GM12872 (cell line): ENCODE measurements at regions not wholly inside any gene's neighbourhood (a gene's known extent, or its start where the extent isn't known, plus 50 kb on each side); places are given as distances from the start of the nearest gene placed in this dataset.

Experiments used
- CTCF ChIP-seq: IDR thresholded peaks from 3 replicates; pipeline ENCODE4 v1.5.1; 2011; ENCODE audit warnings: low read depth, mild to moderate bottlenecking, low read length, moderate library complexity; ENCODE audit not compliant: insufficient read depth

GRCh38 chr5:57903458-57903857 is 420.8 kb upstream of the ACTBL2 start:
- TF ChIP-seq CTCF: no peak

- TF ChIP-seq CTCF: no peak
Measured at GRCh38 chr5:57902095-57902494, 419.5 kb upstream of the ACTBL2 start.

- no peak for TF ChIP-seq CTCF
Measured at GRCh38 chr5:57900381-57900944, 417.9 kb upstream of the ACTBL2 start.

GRCh38 chr5:57896576-57896975 is 414.0 kb upstream of the ACTBL2 start:
- TF ChIP-seq CTCF: no peak

- TF ChIP-seq CTCF: no peak
Measured at GRCh38 chr5:57895766-57896165, 413.2 kb upstream of the ACTBL2 start.

GRCh38 chr5:57893926-57894325 is 411.3 kb upstream of the ACTBL2 start:
- no peak for TF ChIP-seq CTCF

GRCh38 chr5:57891443-57891842 is 408.8 kb upstream of the ACTBL2 start:
- no peak for TF ChIP-seq CTCF
